HG03159 (cell line): ENCODE measurements at regions not wholly inside any gene's neighbourhood (a gene's known extent, or its start where the extent isn't known, plus 50 kb on each side); places are given as distances from the start of the nearest gene placed in this dataset.

ENCODE experiments used
- ATAC-seq: cut with Tn5 transposase; IDR thresholded peaks from one replicate; pipeline ENCODE4 v1.9.1; 2021; ENCODE audit warnings: mild to moderate bottlenecking, moderate library complexity; ENCODE audit not compliant: unreplicated experiment

- ATAC-seq = no peak
These were observed 282.9 kb upstream of the IGFBP3 start for GRCh38 chr7:46203926-46204325.

GRCh38 chr7:46202379-46202778 is 281.3 kb upstream of the IGFBP3 start:
- no peak for ATAC-seq

- no peak for ATAC-seq
These were observed 280.9 kb upstream of the IGFBP3 start for GRCh38 chr7:46201961-46202360.

DNA sequence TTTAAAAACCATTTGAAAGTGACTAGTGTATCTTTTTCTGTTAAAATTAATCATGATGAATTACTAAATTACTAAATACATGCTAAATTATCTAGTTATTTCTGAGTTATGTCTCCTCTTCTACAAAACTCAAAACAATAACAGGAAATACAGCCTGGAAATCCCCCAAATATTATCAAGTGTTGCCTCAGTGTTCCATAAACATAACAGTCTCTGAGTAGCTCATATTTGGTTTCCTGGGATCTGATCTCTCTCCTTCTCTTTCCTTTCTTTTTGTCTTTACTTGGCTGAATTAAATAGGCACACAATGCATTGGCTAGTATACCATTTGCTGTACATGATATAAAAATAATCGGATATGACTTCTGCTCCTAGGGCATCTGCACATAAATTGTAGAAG is 277.6 kb upstream of the IGFBP3 start:
- ATAC-seq = no peak

GRCh38 chr7:46197785-46198540 is 276.9 kb upstream of the IGFBP3 start:
- no peak for ATAC-seq

DNA sequence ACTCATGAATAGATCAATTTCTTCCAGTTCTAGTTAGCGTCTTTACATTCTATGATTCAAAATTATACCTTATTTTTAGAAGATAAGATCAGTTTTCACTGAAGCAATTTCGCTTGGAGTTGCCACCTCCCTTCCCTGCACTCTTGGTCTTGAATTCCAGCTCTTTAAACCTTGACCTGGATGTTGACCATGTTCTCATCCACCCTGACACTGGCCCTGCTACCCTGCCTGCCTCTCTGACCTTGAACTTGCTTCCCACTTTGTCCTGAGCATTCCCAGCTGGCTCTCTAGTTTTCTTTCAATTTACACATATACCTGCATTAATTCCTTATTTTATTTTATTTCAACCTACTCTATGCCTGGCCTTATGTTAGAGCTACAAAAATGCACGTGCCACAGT is 274.9 kb upstream of the IGFBP3 start:
- no peak for ATAC-seq

GRCh38 chr7:46192271-46192670 is 271.2 kb upstream of the IGFBP3 start:
- no peak for ATAC-seq

GRCh38 chr7:46191776-46192175 is 270.7 kb upstream of the IGFBP3 start:
- no peak for ATAC-seq

DNA sequence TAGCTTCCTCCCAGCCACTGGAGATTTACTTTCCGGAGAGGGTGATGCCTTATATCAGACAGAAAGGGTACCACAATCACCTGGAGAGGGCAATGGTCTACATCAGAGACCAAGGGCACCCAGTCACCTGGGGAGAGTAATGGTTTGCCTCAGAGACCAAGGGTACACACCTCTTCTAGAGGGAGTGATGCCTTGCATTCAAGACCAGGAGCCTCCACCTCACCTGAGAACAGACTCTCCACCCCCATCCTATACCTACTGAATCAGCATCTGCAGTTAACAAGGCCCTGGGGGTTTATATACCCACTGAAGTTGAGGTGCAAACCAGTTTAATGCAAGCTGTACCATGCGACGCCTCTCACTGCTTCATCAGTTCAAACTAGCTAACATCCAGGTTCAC is 270.2 kb upstream of the IGFBP3 start:
- ATAC-seq = no peak

DNA sequence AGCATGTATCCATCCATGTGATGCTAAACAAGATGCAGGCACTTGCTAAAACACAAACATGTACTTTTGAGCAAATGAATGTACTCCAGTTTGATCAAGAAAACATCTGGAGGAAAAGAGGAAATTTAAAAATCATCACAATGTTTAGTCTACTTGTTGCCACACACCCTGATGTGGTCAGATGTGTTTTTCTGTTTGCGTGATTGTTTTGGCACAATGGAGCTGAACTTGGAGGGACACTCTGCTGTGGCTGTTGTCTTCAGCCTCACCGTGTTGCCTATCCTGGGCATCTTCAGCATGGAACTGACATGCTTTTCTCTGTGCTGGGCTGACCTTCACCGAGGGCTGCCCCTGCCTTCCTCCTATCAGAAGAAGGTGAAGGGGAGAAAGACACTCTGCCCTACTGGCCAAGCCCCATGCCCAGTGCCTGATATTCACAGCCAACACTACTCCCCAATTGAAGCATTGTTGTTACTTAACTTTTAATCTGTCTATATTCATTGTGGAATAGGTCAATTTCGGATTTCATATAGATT is 268.3 kb upstream of the IGFBP3 start:
- ATAC-seq = no peak

DNA sequence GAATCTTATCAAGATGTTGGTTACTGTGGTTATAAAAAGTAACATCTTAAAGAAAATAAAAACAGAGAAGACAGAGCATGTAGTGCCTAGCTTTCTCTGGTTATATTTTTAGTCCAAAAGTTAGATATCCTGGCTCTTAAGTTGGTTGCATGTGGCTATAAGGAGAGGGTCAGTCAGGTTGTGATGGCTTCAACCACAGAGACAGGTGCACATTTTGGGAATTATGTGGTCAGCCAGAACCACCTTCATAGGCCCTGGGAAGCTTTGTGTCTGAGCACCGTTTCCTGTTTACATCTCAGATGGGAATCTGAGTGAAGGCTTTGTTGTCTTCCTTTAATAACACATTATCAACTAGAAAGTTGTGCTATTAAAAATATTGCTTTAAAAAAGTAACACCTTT is 265.1 kb upstream of the IGFBP3 start:
- ATAC-seq = no peak

DNA sequence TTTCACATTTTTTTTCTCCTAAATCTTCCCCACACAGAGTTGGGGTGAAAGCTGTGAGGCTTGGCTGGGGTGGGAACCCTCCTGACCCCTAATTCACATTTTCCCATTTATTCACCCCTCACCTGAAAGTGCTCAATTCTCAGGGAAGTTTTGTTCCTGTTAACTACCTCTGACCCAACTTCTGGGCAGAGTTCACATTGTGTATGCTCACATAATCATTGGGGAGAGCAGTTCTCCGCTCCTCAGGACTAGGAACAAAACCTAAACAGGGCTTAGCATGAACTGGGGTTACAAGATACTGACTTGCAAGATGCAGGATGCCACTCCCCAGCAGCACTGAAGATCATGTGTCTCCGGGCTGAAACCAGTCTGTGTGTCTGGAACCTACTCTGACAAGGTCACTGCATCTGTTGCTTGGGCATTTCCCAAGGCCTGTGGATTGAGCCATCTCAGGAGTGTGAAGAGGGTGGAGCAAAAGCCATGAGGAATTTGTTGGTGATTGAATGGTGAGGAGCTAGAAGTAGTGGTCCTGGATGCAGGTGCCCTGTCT is 258.1 kb upstream of the IGFBP3 start:
- ATAC-seq = no peak

DNA sequence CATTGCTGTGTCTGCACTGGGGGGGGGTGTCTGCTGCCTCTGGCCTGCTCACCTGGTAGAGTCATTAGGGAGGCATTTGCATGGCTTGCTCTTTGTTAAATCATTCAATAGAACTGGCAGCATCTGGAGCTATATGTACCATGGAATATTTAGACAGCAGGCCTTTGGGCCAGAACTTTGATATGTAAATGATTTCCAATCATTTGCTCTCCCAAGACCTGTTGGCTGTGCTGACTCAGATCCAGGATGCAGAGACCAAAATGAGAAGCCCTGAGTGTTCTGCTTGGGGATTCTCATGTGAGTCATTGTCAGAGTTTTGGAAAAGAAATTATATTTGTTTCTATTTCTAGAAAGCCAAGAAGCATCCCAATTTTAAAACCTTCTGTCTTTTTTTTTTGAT is 257.6 kb upstream of the IGFBP3 start:
- no peak for ATAC-seq

DNA sequence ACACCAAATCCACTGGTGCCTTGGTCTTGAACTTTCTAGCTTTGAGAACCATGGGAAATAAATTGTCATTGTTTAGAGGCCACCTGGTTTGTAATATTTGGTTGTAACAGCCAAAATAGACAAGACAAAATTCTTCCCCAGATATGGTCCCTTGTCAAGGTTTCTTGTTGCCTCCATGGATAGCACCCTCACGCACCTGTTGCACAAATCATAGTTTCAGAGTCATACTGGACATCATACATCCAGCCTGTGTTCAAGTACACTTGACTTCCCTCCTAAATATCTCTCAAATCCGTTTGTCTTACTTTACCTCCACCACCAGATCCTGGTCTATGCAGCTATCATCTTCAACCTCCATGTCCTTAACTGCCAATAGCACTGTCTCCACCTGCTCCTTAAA is 256.7 kb upstream of the IGFBP3 start:
- ATAC-seq = no peak

GRCh38 chr7:46175221-46175620 is 254.1 kb upstream of the IGFBP3 start:
- ATAC-seq = no peak

DNA sequence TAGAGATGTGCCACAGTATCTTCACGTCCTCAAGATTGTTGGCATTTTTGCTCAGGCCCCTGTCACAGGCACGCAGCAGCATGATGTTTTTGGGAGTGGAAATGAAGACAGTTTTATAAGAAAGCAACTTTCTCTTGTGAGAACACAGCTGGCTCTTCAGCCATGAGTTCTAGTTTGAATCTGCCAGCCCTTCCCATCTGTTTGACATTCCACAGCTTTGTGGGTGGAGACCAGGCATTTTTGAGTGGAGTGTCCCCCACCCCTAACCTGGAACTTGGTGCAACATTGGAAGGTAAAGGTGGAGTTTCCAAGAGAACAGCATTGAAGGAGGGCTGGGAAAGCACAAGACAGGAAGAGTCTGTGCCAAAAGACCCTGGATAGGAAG is 253.1 kb upstream of the IGFBP3 start:
- no peak for ATAC-seq

DNA sequence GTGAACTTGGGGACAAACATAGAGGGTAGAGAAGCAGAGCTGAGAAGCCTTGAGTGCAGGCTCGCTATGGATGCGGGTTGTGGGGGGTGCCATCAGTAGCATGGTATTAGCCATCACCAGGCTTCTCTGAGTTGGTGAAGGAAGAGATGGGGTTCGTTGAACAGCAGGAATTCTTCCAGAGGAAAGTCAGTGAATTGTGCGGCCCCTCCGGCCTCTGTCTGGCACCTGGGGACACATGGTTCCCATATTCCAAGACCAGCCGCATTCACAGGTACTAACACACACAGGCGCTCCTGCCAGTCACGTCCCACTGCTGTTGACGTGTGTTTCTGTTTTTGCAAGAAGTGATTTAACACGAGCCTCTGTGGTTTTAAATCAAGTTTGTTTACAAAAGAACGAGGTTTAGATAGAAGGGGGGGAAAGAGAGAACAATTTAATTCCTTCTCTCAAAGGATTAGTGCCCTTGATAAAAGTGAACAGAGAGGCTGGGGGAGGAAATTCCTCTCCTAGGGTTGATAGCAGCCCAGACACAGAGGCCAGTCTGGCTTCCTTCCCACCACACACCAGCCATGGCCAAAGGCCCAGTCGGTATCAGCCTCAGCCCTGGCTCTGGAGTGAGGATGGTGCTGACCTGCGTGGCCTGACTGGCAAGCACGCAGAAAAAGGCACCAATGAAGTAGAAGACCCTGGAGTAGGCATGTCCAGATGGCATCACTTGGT is 252.6 kb upstream of the IGFBP3 start:
- no peak for ATAC-seq

GRCh38 chr7:46170792-46171191 is 249.7 kb upstream of the IGFBP3 start:
- ATAC-seq = no peak

DNA sequence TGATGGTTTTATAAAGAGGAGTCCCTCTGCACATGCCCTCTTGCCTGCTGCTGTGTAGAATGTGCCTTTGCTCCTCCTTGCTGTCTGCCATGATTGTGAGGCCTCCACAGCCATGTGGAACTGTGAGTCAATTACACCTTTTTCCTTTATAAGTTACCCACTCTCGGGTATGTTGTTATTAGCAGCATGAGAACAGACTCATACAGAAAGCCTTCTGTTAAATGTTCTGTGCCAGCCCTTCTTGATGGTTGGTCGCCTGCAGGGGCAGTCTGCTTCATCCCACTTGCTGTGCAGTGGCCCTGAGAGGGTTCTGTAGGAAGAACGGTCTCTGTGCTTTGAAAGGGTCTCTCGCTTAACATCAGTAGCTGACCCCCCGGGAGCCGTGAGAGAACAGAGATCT is 248.9 kb upstream of the IGFBP3 start:
- ATAC-seq = no peak

DNA sequence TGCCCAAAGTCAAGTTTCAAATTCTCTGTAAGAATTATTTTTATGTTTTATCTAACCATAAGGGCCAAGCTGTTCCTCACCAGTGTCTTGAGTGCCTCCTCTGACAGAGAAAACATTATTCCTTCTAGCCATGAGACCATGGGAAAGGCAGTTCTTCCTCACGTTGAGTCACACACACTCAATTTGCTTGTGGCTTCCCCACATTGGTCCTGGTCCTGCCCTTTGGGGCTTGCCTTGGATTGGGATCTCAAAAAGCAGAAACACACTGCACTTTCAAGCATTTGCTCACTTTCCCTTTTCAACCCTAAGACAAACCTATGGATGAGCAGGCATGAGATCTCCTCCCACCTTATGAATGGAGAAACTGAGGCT is 248.3 kb upstream of the IGFBP3 start:
- ATAC-seq = no peak

GRCh38 chr7:46168671-46169383 is 247.8 kb upstream of the IGFBP3 start:
- ATAC-seq = no peak

- no peak for ATAC-seq
These were observed 247.2 kb upstream of the IGFBP3 start for GRCh38 chr7:46168231-46168630.
